HCT116 (cell line): ENCODE measurements at regions not wholly inside any gene's neighbourhood (a gene's known extent, or its start where the extent isn't known, plus 50 kb on each side); places are given as distances from the start of the nearest gene placed in this dataset.

ENCODE experiments used
- ATAC-seq: fragments of 200-7000 bp; cut with Tn5 transposase; 2 replicates; pipeline ENCODE4 v1.9.1; 2020; ENCODE audit warnings: mild to moderate bottlenecking, moderate library complexity
- BruUV-seq: library from RNA; stranded (reverse); fragments of 400-500 nt; replicated peaks from 2 replicates; lab custom pipeline; 2021; lab: Mats Ljungman, UMichigan
- CTCF ChIA-PET: fragments of 300-600 bp; sonication (Branson Sonifier 250); formaldehyde crosslinking; loops from one replicate; lab custom pipeline; 2021; ENCODE audit warnings: antibody characterized with exemption; lab: Charles Lee
- POLR2A ChIA-PET: fragments of 300-600, 350-600 bp; sonication (Branson Sonifier 250); formaldehyde crosslinking; loops from one replicate; lab custom pipeline; 2021; ENCODE audit warnings: antibody characterized with exemption; lab: Charles Lee
- RAD21 ChIA-PET, 2 experiments: fragments of 300-600 bp; sonication (Branson Sonifier 250); formaldehyde crosslinking; loops; one replicate each; lab custom pipeline; 2023; ENCODE audit warnings: low total read pairs in 2 of 2; ENCODE audit not compliant: uncharacterized antibody in 2 of 2, unreplicated experiment in 2 of 2, low non-redundant PET in 1 of 2; lab: Charles Lee
- DNase-seq: peaks from one replicate; pipeline ENCODE4 v3.0.0-alpha.2; 2010; ENCODE audit warnings: low read depth, low spot score
- H2AFZ ChIP-seq: fragments of 200-600 bp; shearing (Covaris generic), sonication (generic); 2 replicates; pipeline ENCODE4 v1.6.1; 2017; ENCODE audit warnings: low read depth, mixed run types, mixed read lengths, antibody characterized with exemption, low read length; ENCODE audit not compliant: poor library complexity, severe bottlenecking
- H3K27ac ChIP-seq: 2 replicates; pipeline ENCODE4 v1.5.1; 2012; ENCODE audit warnings: low read depth, low read length
- H3K27me3 ChIP-seq: fragments of 200-600 bp; sonication (generic); 2 replicates; pipeline ENCODE4 v1.6.1; 2016; ENCODE audit warnings: mixed run types, low read length, mixed read lengths; ENCODE audit not compliant: insufficient read depth
- H3K36me3 ChIP-seq, 2 experiments: fragments of 200-500 bp in 1 of 2; fragments of 200-600 bp in 1 of 2; sonication (Bioruptor generic) in 1 of 2; sonication (generic) in 1 of 2; 2 replicates each; pipeline versions ENCODE4 v1.5.1 to v1.6.1; 2014 to 2016; ENCODE audit warnings: low read length in 2 of 2, inconsistent platforms in 1 of 2, mixed read lengths in 1 of 2, mixed run types in 1 of 2; ENCODE audit not compliant: insufficient read depth in 2 of 2, control insufficient read depth in 1 of 2
- H3K4me1 ChIP-seq, 2 experiments: fragments of 200-600 bp in 1 of 2; sonication (generic) in 1 of 2; 2 replicates each; pipeline versions ENCODE4 v1.5.1 to v1.6.1; 2012 to 2017; ENCODE audit warnings: low read length in 2 of 2, inconsistent platforms in 1 of 2, mild to moderate bottlenecking in 1 of 2, mixed read lengths in 1 of 2, mixed run types in 1 of 2, moderate library complexity in 1 of 2; ENCODE audit not compliant: insufficient read depth in 2 of 2, control insufficient read depth in 1 of 2
- H3K4me2 ChIP-seq: fragments of 200-600 bp; sonication (generic); 2 replicates; pipeline ENCODE4 v1.6.1; 2017; ENCODE audit warnings: mixed run types, low read length, mixed read lengths
- H3K4me3 ChIP-seq, 2 experiments: fragments of 200-600 bp in 1 of 2; sonication (generic) in 1 of 2; replicated peaks in 1 of 2; 2 replicates each; pipeline ENCODE4 v1.5.1; 2011 to 2016; ENCODE audit warnings: low read length in 2 of 2, control low read depth in 1 of 2, low read depth in 1 of 2, mild to moderate bottlenecking in 1 of 2, mixed read lengths in 1 of 2, mixed run types in 1 of 2
- H3K79me2 ChIP-seq: fragments of 200-600 bp; sonication (generic); 2 replicates; pipeline ENCODE4 v1.6.1; 2017; ENCODE audit warnings: mild to moderate bottlenecking, mixed run types, low read length, moderate library complexity, mixed read lengths; ENCODE audit not compliant: insufficient read depth
- H3K9ac ChIP-seq: fragments of 200-600 bp; sonication (generic); 2 replicates; pipeline ENCODE4 v1.6.1; 2016; ENCODE audit warnings: low read length, mixed read lengths
- H3K9me2 ChIP-seq: fragments of 200-600 bp; sonication (generic), shearing (Covaris generic); 2 replicates; pipeline ENCODE4 v1.6.1; 2017; ENCODE audit warnings: mixed run types, mild to moderate bottlenecking, moderate library complexity; ENCODE audit not compliant: insufficient read depth
- H3K9me3 ChIP-seq, 2 experiments: fragments of 200-500 bp in 1 of 2; fragments of 200-600 bp in 1 of 2; sonication (Bioruptor generic) in 1 of 2; sonication (generic) in 1 of 2; 2 replicates each; pipeline ENCODE4 v1.6.1; 2014 to 2017; ENCODE audit warnings: low read length in 2 of 2, mixed read lengths in 2 of 2, inconsistent platforms in 1 of 2, low read depth in 1 of 2, mild to moderate bottlenecking in 1 of 2, mixed run types in 1 of 2, moderate library complexity in 1 of 2; ENCODE audit not compliant: control insufficient read depth in 1 of 2, insufficient read depth in 1 of 2
- H4K20me1 ChIP-seq: fragments of 200-600 bp; sonication (generic), shearing (Covaris generic); 2 replicates; pipeline ENCODE4 v1.6.1; 2017; ENCODE audit warnings: mixed run types, mild to moderate bottlenecking, moderate library complexity; ENCODE audit not compliant: insufficient read depth
- CBX3 ChIP-seq: IDR thresholded peaks from 2 replicates; pipeline ENCODE4 v1.6.1; 2012; ENCODE audit warnings: low read depth
- CTCF ChIP-seq, 3 experiments: fragments of 200-600 bp in 1 of 3; sonication (generic) in 1 of 3; IDR thresholded peaks in 2 of 3; conservative IDR thresholded peaks in 1 of 3; 2 replicates each; pipeline ENCODE4 v1.5.1; 2012 to 2017; ENCODE audit warnings: low read depth in 2 of 3, low read length in 2 of 3, antibody characterized with exemption in 1 of 3, borderline replicate concordance in 1 of 3, control low read depth in 1 of 3, mild to moderate bottlenecking in 1 of 3, mixed read lengths in 1 of 3, mixed run types in 1 of 3, moderate library complexity in 1 of 3; ENCODE audit not compliant: insufficient read depth in 1 of 3
- MAX ChIP-seq: IDR thresholded peaks from 2 replicates; pipeline ENCODE4 v1.6.1; 2012
- POLR2A ChIP-seq: IDR thresholded peaks from 2 replicates; pipeline ENCODE4 v1.7.0; 2011; ENCODE audit warnings: borderline replicate concordance; ENCODE audit not compliant: insufficient read depth, insufficient read length; ENCODE audit errors: extremely low read depth
- RAD21 ChIP-seq: IDR thresholded peaks from 2 replicates; pipeline ENCODE4 v1.6.1; 2012; ENCODE audit warnings: low read depth, mild to moderate bottlenecking
- REST ChIP-seq: IDR thresholded peaks from 2 replicates; pipeline ENCODE4 v1.6.1; 2012; ENCODE audit warnings: low read depth
- YY1 ChIP-seq: IDR thresholded peaks from 2 replicates; pipeline ENCODE4 v1.6.1; 2011; ENCODE audit warnings: low read length, low read depth, moderate library complexity, mild to moderate bottlenecking; ENCODE audit not compliant: insufficient replicate concordance; ENCODE audit errors: extremely low read depth
- ZBTB33 ChIP-seq: IDR thresholded peaks from 2 replicates; pipeline ENCODE4 v1.6.1; 2011; ENCODE audit warnings: mild to moderate bottlenecking, low read length, moderate library complexity; ENCODE audit not compliant: insufficient replicate concordance; ENCODE audit errors: extremely low read depth
- intact Hi-C: fragments of 100-400 bp; cut with micrococcal nuclease; formaldehyde crosslinking; loops from 2 replicates; pipeline ENCODE4 v1.10.0; 2022

- H2AFZ ChIP-seq = no peak overlapping the region
These were observed 283.6 kb downstream of the ADRA2A start for GRCh38 chr10:111360260-111360925.

More at GRCh38 chr10:111360260-111360925, 283.6 kb downstream of the ADRA2A start:
- no peaks in the 10 kb centered on the region for H3K9me2 ChIP-seq
- intact Hi-C loops = loop anchor here (1.0 to 5.0 kb wide), 4 partner anchors 80 to 748 kb away; no protein-coding TSS in a partner anchor
- RAD21 ChIA-PET = no interaction called here
- H3K27ac ChIP-seq = no peak overlapping the region
- H3K79me2 ChIP-seq = no peaks in the 10 kb centered on the region
- DNase-seq (peak; percentile 64), ATAC-seq (peak; percentile 99)
- CTCF ChIA-PET = interaction anchor here (1.0 kb wide), 1 partner anchor 614 kb away, joined by 3 read pairs; no protein-coding TSS in a partner anchor
- POLR2A ChIA-PET = no interaction called here
- H3K9ac ChIP-seq = no peak overlapping the region
- no peaks in the 10 kb centered on the region for H3K36me3 ChIP-seq
- TF ChIP-seq YY1 (peak; percentile 22), MAX (0 out of 2 replicates have a peak, but pooled peaks have one; percentile 22), RAD21 (peak; percentile 93), CTCF (IDR thresholded peaks at IDR 0.05 in 2 of 3, conservative IDR thresholded peaks at IDR 0.05 in 1 of 3; ENCODE audit: borderline replicate concordance in 1 of 3, insufficient read depth in 1 of 3, low read depth in 2 of 3, low read length in 2 of 3) (peak; percentile 73 to 96 (median 78)), CBX3 (peak; percentile 72; the same call in 1 of the 2 replicates), POLR2A (no peak), ZBTB33 (no peak), REST (no peak)
- no peak overlapping the region for H3K4me3 ChIP-seq
- no peaks in the 10 kb centered on the region for H4K20me1 ChIP-seq
- peaks cover 49% of the 10 kb centered on the region for H3K27me3 ChIP-seq
- H3K4me2 ChIP-seq = no peak overlapping the region
- H3K4me1 ChIP-seq = no peaks in the 10 kb centered on the region
- no peaks in the 10 kb centered on the region for H3K9me3 ChIP-seq
- BruUV-seq = no TSS peak
